NCI-H1105 (cell line): ENCODE measurements at regions not wholly inside any gene's neighbourhood (a gene's known extent, or its start where the extent isn't known, plus 50 kb on each side); places are given as distances from the start of the nearest gene placed in this dataset.
"Not testable (repeated sequence)": the region's sequence is repeated elsewhere in the genome, so short reads cannot be mapped to it uniquely, and the experiment has no call there.

ENCODE experiments used
- DNase-seq: peaks from one replicate; lab custom pipeline; 2025; lab: John Stamatoyannopoulos, UW

DNA sequence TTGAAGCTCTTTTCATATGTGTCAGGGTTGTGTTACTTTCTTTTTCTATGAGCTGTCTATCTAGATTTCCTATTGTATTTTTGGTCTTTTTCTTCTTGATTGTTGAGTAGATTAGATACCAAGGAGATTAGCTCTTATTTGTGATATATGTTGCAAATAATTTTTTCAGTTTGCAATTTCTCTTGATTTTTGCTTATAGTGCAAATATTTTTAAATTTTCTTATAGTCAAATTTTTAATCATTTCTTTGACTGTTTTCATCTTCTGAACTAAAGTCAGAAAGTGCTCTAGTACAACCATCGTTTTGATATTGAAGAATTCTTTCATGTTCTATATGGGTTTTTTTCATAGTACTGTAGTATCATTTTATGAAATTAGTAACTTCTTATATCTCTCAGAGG lies 193.7 kb downstream of the OSTF1 start:
- no peak for DNase-seq

DNA sequence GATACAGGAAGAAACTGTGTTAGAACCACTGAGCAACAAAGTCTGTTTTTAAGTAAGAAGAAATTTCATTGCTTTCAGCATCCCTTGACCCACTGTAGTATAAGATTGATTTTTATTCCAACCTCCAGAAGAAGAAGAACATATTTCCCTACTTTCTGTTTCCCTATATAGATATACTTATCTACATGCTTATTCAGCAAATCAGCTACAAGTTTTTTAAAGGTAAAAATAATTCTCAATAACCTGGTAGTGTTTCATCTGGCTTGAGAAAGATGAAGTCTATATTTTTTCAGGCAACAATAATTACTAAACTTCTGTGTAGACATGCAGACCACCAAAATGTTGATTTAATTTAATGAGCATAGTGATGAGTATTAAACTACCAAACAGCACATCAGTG lies 201.0 kb downstream of the OSTF1 start:
- DNase-seq = no peak

DNA sequence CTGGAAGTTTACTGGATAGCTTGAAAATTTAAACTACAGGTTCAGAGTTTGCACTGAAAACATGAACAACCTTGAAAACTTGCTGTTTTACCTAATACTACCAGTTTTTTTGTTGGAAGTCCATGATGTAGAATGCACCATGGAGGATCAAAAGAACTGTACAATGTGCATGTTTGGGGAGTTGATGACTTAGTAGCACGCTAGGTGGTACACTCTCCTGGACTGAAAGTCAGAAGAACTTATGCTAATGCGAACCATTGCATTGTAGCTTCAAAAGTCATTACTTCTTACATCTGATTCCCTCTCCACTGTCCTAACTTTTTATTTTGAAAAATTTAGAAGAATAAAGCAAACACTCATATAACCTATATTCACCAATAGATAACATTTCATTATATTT lies 211.0 kb downstream of the OSTF1 start:
- no peak for DNase-seq

DNA sequence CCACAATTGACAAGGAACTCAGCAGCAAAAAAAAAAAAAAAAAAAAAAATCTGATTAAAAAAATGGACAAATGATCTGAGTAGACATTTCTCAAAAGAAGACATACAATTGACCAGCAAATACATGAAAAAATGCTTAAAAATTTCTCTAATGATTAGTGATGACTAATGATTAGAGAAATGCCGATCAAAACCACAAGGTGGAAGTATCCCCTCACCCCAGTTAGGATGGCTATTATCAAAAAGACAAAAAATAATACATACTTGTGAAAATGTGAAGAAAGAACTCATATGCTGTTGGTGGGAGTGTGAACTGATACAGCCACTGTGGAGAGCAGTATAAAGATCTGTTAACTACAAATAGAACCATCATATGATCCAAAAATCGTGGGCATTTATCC lies 245.3 kb downstream of the OSTF1 start:
- DNase-seq = no peak

DNA sequence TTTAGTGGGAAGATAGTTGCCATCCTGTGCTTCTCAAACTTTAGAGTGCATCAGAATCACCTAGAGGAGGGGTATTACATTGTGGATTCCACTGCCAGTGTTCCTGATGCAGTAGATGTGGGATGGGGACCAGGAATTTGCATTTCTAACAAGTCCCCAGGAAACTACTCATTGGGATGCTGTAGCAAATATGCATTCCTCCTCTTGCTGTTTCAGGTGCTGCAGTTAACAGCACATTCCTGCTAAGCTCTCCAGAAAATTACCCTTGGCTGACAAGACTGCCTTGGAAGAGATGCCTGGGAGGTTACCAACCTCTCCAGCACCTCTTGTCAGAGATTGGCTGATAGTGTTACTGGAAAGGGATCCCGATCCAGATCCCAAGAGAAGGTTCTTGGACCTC lies 270.5 kb downstream of the OSTF1 start:
- DNase-seq = no peak

DNA sequence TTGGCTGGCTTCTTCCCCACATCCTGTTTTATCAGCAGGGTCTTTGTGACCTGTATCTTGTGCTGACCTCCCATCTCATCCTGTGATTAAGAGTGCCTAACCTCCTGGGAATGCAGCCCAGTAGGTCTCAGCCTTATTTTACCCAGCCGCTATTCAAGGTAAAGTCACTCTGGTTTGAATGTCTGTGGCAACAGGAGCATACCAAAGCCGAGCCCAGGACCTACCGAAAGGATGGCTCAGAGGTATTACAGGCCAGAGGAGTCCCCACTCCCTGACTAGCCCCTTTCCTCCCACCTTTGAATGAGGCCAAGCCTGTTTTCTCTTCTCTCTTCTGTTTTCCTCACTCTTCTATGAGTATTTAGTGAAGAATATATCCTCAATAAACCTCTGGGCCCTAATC lies 271.3 kb downstream of the OSTF1 start:
- no peak for DNase-seq

DNA sequence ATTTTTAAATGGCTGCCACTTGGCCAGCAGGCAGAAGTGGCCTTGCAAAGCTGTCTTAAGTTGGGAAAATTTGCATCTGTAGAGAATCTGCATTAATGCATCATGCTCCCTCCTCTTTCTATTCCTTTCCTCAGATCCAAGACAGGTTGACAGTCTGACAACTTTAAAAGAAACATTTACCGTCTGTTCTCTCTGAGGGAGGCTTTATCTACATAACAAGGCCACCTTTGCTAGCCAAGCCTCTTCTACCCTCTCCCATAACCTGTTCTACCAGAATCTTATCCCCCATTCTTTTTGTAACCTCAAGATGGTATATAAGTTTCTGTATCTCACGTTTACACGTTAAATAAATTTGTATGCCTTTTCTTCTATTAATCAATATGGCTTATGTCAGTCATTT lies 271.9 kb downstream of the OSTF1 start:
- no peak for DNase-seq

DNA sequence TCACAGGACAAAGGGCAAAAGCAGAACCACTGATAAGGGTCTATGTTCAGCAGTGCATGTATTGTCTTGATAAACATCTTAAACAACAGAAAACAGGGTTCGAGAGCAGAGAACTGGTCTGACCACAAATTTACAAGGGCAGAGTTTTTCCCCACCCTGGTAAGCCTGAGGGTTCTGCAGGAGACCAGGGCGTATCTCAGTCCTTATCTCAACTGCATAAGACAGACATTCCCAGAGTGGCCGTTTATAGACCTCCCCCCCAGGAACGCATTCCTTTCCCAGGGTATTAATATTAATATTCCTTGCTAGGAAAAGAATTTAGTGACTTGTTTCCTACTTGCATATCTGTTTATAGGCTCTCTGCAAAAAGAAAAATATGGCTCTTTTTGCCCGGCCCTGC lies 274.1 kb downstream of the OSTF1 start:
- DNase-seq = not testable (repeated sequence)

DNA sequence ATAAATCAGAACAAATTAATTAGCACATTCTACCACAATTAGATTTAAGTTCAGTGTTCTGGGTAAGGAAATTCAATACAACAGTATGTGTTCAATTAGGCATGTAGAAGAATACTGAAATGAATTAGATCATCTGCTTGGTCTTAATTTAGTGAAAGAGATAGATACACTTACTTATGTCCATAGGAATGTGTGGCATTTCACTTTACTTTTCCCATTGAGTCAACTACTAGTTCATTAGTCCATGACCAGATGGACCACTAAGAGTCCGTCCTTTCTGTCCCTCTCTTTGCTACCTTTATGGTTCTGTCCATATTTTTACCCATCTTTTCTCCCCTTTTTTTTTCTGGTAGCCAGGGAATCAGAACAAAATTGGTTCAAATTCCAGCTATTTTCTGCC lies 276.9 kb downstream of the OSTF1 start:
- DNase-seq = no peak

DNA sequence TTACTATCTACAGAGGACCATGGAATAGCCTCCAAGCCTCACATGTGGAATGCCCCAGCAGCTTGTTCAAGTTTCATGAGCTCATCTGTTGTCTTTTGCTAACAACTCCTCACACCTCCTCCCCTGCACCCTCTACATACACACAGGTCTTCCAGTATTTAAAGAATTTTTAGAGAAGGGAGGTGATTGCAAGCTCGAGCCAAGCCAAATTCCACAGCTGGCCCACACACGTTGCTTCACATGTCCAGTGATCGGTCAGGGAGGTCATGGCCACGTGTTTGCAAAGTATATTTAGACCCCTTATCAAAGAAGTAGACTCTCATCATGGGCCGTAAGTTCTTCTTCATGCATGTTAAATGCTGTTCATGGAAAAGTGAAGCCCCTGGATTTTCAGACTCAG lies 281.7 kb downstream of the OSTF1 start:
- DNase-seq = no peak

DNA sequence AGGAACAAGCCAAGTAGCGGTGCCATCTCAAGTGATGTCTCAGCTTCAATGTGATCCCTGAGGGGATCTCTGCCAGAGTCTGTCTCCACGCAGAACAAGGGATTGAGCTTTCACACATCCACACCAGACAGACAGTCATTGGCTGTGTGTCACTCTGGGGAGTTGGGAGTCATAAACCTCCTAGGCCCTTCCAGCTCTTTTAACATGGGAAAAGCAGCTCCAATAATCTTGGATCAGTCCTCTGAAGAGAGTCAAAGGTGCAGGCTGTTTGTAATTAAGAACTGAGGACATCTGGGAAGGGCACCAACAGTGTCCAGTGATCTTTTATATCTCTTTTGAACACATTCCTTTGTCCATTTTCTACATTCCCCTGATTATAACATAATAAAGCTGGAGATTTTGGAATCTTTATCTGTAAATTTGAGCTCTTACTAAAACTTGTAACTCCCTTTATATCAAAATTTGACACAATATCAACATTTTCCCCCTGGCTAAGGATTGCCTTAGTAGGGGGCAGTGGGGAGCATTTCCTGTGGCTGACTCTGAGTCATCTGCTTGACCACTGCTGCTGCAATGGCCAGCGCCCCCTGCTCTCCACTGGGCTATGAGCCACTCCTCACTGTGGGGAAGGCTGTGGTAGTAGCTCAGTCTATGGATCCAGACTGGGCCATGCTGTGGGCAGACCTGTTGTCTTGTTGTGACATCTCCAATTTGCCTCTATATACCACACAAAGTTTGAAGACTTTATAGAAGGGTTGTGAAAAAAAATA lies 284.4 kb downstream of the OSTF1 start:
- no peak for DNase-seq

DNA sequence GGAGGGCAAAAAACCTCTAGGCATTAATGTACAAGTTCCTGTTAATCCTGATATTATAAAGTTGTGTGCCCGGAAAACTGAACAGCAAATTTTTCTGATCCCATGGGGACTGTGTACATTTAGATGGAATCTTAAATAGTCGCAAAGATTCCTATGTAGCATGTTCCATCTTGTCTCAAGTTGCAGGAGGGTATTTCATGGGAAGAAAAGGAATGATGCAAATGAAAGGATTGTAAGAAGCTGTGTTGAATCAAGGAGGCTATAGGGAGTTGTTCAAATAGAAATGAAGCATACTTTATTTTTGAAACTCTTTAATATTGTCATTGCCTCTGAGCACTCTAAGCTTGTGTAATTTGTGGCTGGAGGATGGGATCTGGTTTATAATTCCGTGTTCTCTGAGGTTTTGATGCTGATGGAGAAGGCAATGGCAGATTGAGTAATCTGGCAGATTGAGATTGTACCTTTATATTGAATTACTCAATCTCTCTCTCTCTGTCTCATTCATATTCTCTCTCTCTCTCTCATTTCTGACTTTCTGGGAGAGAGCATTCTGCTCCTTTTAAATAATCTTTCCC lies 288.5 kb downstream of the OSTF1 start:
- no peak for DNase-seq

DNA sequence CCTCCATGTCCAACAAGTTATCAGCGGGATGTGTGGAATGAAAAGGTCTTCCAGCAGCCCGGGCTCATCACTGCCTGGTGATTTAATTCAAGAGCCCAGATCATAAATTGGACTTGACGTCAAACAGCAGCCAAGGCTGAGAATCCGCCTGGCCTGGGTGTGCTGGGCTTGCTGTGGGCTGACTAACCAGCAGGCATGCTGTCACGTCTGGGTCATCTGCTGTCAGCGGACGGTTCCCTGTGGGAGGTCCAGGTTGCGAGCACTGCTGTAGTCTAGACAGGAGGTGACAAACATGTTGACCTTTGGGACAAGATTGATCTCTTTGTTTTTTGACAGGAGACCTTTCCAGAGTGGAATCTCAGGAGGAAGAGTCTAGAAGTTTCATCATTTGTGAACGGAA lies 289.7 kb downstream of the OSTF1 start:
- no peak for DNase-seq

DNA sequence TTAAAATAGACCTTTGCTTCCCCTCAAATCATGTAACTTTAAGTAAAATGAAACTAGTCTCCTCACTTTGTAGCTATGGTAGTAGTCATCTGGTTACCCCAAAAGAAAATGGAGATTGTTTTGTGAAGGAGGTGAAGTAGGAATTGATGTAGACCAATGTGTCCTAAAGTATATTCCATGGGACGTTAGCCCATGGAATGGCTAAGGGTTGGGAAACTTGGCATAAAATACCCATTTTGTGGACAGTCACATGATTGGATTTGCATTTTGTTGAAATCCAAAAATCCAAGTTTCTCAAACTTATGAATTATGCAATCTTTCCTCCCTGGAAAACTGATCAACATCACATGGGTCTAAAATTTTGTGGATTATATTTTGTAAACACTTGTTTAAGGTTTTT lies 290.6 kb downstream of the OSTF1 start:
- DNase-seq = no peak

DNA sequence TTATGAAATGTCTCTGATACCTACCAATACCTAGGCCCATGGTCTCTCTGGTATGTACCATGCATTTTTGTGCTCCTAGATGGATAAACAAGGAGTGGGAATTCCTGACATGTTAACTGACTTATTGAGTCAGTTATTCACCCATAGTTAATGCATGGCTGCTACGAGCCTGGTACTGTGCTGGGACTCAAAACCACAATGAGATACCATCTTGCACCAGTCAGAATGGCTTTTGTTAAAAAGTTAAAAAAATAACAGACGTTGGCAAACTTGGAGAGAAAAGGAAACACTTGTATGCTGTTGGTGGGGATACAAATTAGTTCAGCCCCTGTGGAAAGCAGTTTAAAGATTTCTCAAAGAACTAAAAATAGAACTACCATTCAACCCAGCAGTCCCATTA lies 293.8 kb downstream of the OSTF1 start:
- DNase-seq = no peak

DNA sequence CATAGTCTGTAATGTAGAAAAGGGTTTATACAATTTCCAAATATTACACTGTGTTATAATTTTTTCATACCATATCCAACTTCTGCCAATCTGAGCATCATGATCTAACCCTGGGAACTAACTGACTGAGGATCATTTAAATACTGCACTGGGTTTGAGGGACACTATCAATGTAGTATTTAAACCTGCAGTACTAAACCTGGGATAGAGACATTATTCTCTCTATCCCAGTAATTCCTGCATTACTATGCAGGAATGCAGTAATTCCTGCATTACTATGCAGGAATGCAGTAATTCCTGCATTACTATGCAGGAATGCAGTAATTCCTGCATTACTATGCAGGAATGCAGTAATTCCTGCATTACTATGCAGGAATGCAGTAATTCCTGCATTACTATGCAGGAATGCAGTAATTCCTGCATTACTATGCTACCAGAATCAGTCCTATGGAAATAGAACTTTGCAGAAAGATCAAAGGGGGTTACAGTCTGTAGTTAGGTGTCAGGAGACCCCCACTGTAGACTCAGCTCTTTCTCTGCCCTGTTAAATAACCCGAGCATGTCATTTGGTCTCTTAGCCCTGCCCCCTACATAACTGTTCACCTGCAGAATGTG lies 295.2 kb downstream of the OSTF1 start:
- not testable (repeated sequence) for DNase-seq

DNA sequence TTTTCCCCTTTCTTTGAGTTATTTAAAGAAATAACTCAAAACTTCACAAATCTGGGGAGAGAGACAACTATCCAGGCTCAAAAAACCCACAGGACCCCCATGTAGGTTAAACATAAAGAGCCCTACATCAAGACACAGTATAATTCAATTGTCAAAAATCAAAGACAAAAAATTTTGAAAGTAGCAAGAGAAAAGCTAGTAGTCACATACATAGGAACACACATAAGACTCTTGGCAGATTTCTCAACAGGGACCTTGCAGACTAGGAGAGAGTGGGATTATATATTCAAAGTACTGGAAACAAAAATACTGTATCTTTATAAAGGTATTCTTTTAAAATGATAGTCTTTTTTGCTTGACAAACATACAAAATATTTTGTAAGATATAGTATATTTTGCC lies 296.9 kb downstream of the OSTF1 start:
- no peak for DNase-seq

DNA sequence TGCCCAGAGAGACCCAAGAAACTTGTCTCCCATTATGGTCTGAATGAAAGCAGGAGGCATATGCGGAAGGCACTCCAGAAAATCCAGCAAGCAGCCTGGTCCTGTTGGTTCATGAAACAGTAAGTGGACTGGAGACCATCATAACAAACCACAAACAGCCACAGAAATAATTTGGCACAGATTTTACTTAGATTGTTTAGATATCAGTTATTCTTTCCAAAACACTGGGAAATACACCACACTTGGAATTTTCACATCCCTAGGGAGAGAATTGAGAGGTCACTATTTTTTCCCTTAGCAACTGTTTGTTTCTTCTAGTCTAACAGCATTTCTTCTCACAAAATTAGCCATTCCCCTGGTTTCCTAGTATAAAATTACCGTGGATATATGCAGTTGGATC lies 300.8 kb downstream of the OSTF1 start:
- DNase-seq = no peak

DNA sequence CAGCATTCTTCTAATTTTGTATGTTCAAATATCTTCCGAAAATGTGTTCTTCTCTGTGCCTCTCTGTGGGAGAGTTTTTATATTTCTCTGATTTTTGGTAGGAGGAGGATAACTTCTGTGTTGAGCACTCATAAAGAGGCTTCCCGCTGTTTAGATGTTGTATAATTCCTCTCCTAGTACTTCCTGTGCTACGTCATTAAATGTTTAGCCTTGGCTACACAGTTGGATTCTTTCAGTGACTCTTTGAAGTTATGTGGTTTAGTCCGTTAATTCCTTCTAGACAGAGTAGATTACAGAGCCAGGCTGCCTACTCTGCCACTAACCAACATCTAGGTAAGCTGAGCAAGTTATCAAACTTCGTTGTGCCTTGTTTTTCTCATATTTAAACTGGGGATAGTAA lies 302.6 kb downstream of the OSTF1 start:
- DNase-seq = no peak

DNA sequence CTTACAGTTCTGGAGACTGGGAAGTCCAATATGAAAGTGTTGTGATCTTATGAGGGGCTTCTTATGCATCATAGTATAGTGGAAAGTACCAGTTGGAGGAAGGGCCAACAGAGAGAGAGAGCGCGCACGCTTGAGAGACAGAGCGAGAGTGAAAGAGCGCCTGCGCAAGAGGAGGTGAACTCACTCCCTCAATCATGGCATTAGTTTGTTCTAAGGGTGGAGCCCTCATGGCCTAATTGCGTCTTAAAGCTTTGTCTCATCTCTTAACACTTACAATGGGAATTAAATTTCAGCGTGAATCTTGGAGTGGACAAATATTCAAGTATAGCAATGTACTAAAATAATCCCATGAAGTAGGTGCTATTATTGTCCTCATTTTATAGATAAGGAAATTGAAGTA lies 303.2 kb downstream of the OSTF1 start:
- DNase-seq = no peak

DNA sequence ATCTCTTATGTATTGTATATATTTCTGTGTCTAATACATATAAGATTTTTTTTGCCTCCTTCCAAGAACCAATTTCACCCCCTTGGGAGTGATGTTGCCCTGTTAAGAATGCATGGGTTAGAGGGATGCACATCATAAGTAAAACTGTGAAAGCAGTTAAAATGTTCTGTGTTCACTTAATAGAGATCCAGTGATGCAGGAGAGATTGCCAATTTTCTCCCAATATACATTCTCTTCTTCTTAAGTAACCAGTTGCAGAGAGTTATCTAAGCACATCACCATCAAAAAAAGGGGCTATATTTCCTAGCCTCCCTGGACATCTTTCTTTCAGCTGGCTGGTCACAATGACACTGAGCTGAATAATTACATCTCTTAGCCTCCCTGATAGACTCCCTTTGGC lies 307.0 kb downstream of the OSTF1 start:
- no peak for DNase-seq

DNA sequence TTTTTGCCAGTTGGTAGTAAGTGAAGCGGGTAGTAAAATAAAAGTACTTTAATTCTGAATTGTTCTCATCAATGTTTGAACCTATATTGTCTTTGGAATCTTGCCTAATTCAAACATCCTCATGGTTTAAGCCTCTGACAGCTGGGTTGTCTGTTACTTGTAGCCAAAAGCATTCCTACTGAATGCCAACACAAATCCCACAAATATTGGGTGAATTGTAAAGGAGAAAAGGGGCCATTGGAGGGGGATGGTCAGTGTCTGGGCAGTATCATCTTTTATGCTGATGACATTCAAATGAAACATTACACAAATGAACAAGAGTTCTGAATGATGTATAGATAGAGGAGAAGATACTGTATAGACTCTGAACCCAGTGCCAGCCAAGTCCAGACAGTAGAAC lies 309.5 kb downstream of the OSTF1 start:
- DNase-seq = no peak

DNA sequence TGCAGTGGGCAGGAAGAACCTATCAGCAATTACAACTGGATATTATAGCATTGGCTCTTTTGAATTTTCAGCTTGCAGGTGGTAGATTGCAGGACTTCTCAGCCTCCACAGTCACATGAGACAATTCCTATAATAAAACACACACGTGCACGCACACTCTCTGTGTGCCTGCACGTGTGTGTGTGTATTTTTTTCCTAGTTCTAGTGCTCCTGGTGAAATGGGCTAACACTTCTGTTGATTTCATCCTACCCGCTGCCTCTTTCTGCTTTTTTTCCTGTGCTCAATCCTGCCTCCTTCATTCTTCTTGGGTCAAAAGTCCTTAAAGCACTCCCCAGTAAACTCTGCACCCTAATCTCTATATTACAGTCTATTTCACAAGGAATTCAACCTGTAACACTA lies 320.1 kb downstream of the OSTF1 start:
- no peak for DNase-seq

DNA sequence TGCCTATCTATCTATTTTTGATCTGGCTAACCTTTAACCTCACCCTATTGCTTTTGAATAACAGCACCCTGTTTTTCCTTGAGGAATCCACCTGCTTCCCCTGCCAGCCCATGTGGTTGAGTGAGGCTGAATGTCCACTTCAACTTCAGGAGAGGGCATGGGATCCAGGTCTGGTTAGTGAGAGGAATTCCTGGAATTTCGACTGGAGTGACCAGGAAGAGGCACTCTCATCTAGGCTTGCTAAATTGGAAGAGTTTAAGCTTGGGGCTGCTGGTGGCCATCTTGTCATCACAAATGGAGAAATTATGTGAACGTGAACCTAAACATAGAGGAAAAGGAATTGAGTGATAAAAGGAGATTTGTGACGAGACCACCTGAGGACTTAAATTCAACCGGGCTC lies 322.1 kb downstream of the OSTF1 start:
- DNase-seq = no peak
